ENCODE measurements at regions not wholly inside any gene's neighbourhood (a gene's known extent, or its start where the extent isn't known, plus 50 kb on each side); places are given as distances from the start of the nearest gene placed in this dataset.

- Mint-ChIP-seq H3K4me3 (ENCODE audit: unreplicated experiment) (no peak overlapping the region), H3K4me1 (ENCODE audit: low read depth, unreplicated experiment) (peaks cover 4% of the 10 kb centered on the region)
These were observed 187.7 kb downstream of the TRIM27 start for GRCh38 chr6:28736121-28736520.

GRCh38 chr6:28737750-28738395 is 185.9 kb downstream of the TRIM27 start:
- DNase-seq, result no peak
- H3K36me3 Mint-ChIP-seq (ENCODE audit: unreplicated experiment), result no peaks in the 10 kb centered on the region
- no peak for TF ChIP-seq CTCF (IDR thresholded peaks at IDR 0.05; ENCODE audit: partially characterized antibody, unreplicated experiment)
- peaks cover 35% of the 10 kb centered on the region for H3K27me3 Mint-ChIP-seq (ENCODE audit: unreplicated experiment)
- H3K4me1 Mint-ChIP-seq (ENCODE audit: low read depth, unreplicated experiment), result peaks cover 4% of the 10 kb centered on the region
- H3K27ac Mint-ChIP-seq (ENCODE audit: unreplicated experiment), result no peak overlapping the region
- peaks cover 1% of the 10 kb centered on the region for H3K9me3 Mint-ChIP-seq (ENCODE audit: unreplicated experiment)
- H3K4me3 Mint-ChIP-seq (ENCODE audit: unreplicated experiment), result peak overlapping the region; percentile 73

More at GRCh38 chr6:28736121-28736520, 187.7 kb downstream of the TRIM27 start:
- Mint-ChIP-seq H3K27ac (ENCODE audit: unreplicated experiment) (no peak overlapping the region), H3K36me3 (ENCODE audit: unreplicated experiment) (no peaks in the 10 kb centered on the region), H3K9me3 (ENCODE audit: unreplicated experiment) (no peaks in the 10 kb centered on the region), H3K27me3 (ENCODE audit: unreplicated experiment) (peaks cover 28% of the 10 kb centered on the region)
- no peak for TF ChIP-seq CTCF (IDR thresholded peaks at IDR 0.05; ENCODE audit: partially characterized antibody, unreplicated experiment)
- no peak for DNase-seq

- no peak for DNase-seq
- H3K4me3 Mint-ChIP-seq (ENCODE audit: unreplicated experiment), result peak overlapping the region; percentile 73
- H3K4me1 Mint-ChIP-seq (ENCODE audit: low read depth, unreplicated experiment), result peaks cover 4% of the 10 kb centered on the region
- TF ChIP-seq CTCF (IDR thresholded peaks at IDR 0.05; ENCODE audit: partially characterized antibody, unreplicated experiment), result no peak
- peaks cover 34% of the 10 kb centered on the region for H3K27me3 Mint-ChIP-seq (ENCODE audit: unreplicated experiment)
- H3K27ac Mint-ChIP-seq (ENCODE audit: unreplicated experiment), result no peak overlapping the region
- no peaks in the 10 kb centered on the region for H3K36me3 Mint-ChIP-seq (ENCODE audit: unreplicated experiment)
- peaks cover 2% of the 10 kb centered on the region for H3K9me3 Mint-ChIP-seq (ENCODE audit: unreplicated experiment)
These were observed 185.4 kb downstream of the TRIM27 start for GRCh38 chr6:28738396-28738765.

DNA sequence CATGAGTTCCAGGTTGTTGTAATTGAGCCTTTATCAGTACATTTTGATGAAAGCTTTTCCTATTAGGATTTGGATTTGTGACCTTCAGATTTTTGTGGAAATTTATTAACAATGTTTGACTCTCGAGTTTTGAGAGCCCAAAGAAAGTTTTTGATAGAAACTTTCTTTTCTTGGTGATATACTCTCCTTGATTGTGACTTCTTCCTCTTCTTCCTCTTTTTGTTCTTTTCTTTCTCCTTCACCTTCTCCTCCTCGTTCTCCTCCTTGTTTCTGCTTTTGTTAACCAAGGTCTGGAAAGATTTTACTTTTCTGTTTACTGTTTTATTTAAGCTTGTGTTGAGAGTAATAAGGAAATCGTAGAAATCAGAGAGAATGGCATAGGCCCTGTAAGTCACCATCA is 182.4 kb downstream of the TRIM27 start:
- peaks cover 4% of the 10 kb centered on the region for H3K4me1 Mint-ChIP-seq (ENCODE audit: low read depth, unreplicated experiment)

More for the DNA sequence above, 182.4 kb downstream of the TRIM27 start:
- TF ChIP-seq CTCF (IDR thresholded peaks at IDR 0.05; ENCODE audit: partially characterized antibody, unreplicated experiment), result no peak
- no peaks in the 10 kb centered on the region for H3K36me3 Mint-ChIP-seq (ENCODE audit: unreplicated experiment)
- peaks cover 2% of the 10 kb centered on the region for H3K9me3 Mint-ChIP-seq (ENCODE audit: unreplicated experiment)
- DNase-seq, result no peak
- peaks cover 31% of the 10 kb centered on the region for H3K27me3 Mint-ChIP-seq (ENCODE audit: unreplicated experiment)
- no peak overlapping the region for H3K4me3 Mint-ChIP-seq (ENCODE audit: unreplicated experiment)
- H3K27ac Mint-ChIP-seq (ENCODE audit: unreplicated experiment), result no peak overlapping the region

All from glutamatergic neuron (in vitro differentiated cells).